Rectal smooth muscle tissue (tissue), 1 donor: ENCODE measurements at regions not wholly inside any gene's neighbourhood (a gene's known extent, or its start where the extent isn't known, plus 50 kb on each side); places are given as distances from the start of the nearest gene placed in this dataset.

Experiments used
- H3K27ac ChIP-seq: one replicate; pipeline ENCODE4 v1.7.0; 2013; ENCODE audit warnings: low read depth, low read length, inconsistent platforms
- H3K27me3 ChIP-seq: one replicate; pipeline ENCODE4 v1.7.0; 2013; ENCODE audit warnings: low read length; ENCODE audit not compliant: control insufficient read depth, insufficient read depth
- H3K36me3 ChIP-seq: one replicate; pipeline ENCODE4 v1.7.0; 2013; ENCODE audit warnings: low read length; ENCODE audit not compliant: control insufficient read depth, insufficient read depth
- H3K4me1 ChIP-seq: one replicate; pipeline ENCODE4 v1.7.0; 2013; ENCODE audit warnings: low read length; ENCODE audit not compliant: control insufficient read depth, insufficient read depth
- H3K4me3 ChIP-seq: one replicate; pipeline ENCODE4 v1.7.0; 2013; ENCODE audit warnings: low read length
- H3K9ac ChIP-seq: one replicate; pipeline ENCODE4 v1.7.0; 2013; ENCODE audit warnings: low read length

GRCh38 chr5:67273689-67274356 is 77.2 kb upstream of the CD180 start:
- H3K36me3 ChIP-seq, result no peaks in the 10 kb centered on the region
- no peak overlapping the region for H3K4me3 ChIP-seq
- H3K27me3 ChIP-seq, result no peaks in the 10 kb centered on the region
- peaks cover 28% of the 10 kb centered on the region for H3K4me1 ChIP-seq
- no peak overlapping the region for H3K9ac ChIP-seq
- no peak overlapping the region for H3K27ac ChIP-seq

GRCh38 chr5:67272453-67273130 is 76.0 kb upstream of the CD180 start:
- peak overlapping the region; percentile 41 for H3K27ac ChIP-seq
- H3K27me3 ChIP-seq, result no peaks in the 10 kb centered on the region
- no peaks in the 10 kb centered on the region for H3K36me3 ChIP-seq
- H3K4me3 ChIP-seq, result no peak overlapping the region
- peaks cover 33% of the 10 kb centered on the region for H3K4me1 ChIP-seq
- no peak overlapping the region for H3K9ac ChIP-seq

GRCh38 chr5:67268231-67269021 is 71.8 kb upstream of the CD180 start:
- H3K27ac ChIP-seq, result peak overlapping the region; percentile 95
- peaks cover 47% of the 10 kb centered on the region for H3K4me1 ChIP-seq
- peak overlapping the region; percentile 25 for H3K4me3 ChIP-seq
- no peaks in the 10 kb centered on the region for H3K36me3 ChIP-seq
- no peaks in the 10 kb centered on the region for H3K27me3 ChIP-seq
- no peak overlapping the region for H3K9ac ChIP-seq

GRCh38 chr5:67267512-67268216 is 71.1 kb upstream of the CD180 start:
- Histone ChIP-seq H3K4me1 (peaks cover 45% of the 10 kb centered on the region), H3K27me3 (no peaks in the 10 kb centered on the region), H3K27ac (peak overlapping the region; percentile 95), H3K36me3 (no peaks in the 10 kb centered on the region), H3K9ac (no peak overlapping the region), H3K4me3 (no peak overlapping the region)

- peaks cover 39% of the 10 kb centered on the region for H3K4me1 ChIP-seq
Measured at GRCh38 chr5:67266654-67267350, 70.2 kb upstream of the CD180 start.

GRCh38 chr5:67265951-67266350 is 69.4 kb upstream of the CD180 start:
- Histone ChIP-seq H3K27ac (no peak overlapping the region), H3K4me1 (peaks cover 39% of the 10 kb centered on the region), H3K36me3 (no peaks in the 10 kb centered on the region), H3K27me3 (no peaks in the 10 kb centered on the region), H3K4me3 (no peak overlapping the region), H3K9ac (no peak overlapping the region)

More at GRCh38 chr5:67266654-67267350, 70.2 kb upstream of the CD180 start:
- no peaks in the 10 kb centered on the region for H3K36me3 ChIP-seq
- peak overlapping the region; percentile 95 for H3K27ac ChIP-seq
- no peak overlapping the region for H3K9ac ChIP-seq
- H3K4me3 ChIP-seq, result no peak overlapping the region
- no peaks in the 10 kb centered on the region for H3K27me3 ChIP-seq

GRCh38 chr5:67263656-67264408 is 67.2 kb upstream of the CD180 start:
- Histone ChIP-seq H3K4me3 (no peak overlapping the region), H3K4me1 (peaks cover 19% of the 10 kb centered on the region), H3K36me3 (no peaks in the 10 kb centered on the region), H3K9ac (no peak overlapping the region), H3K27me3 (no peaks in the 10 kb centered on the region), H3K27ac (peak overlapping the region; percentile 33)

GRCh38 chr5:67262956-67263355 is 66.4 kb upstream of the CD180 start:
- Histone ChIP-seq H3K4me3 (no peak overlapping the region), H3K9ac (no peak overlapping the region), H3K27me3 (no peaks in the 10 kb centered on the region), H3K36me3 (no peaks in the 10 kb centered on the region), H3K27ac (no peak overlapping the region), H3K4me1 (peaks cover 17% of the 10 kb centered on the region)

GRCh38 chr5:67262206-67262605 is 65.6 kb upstream of the CD180 start:
- no peak overlapping the region for H3K4me3 ChIP-seq
- no peak overlapping the region for H3K27ac ChIP-seq
- H3K4me1 ChIP-seq, result peaks cover 10% of the 10 kb centered on the region
- no peaks in the 10 kb centered on the region for H3K36me3 ChIP-seq
- H3K9ac ChIP-seq, result no peak overlapping the region
- no peaks in the 10 kb centered on the region for H3K27me3 ChIP-seq

- Histone ChIP-seq H3K9ac (no peak overlapping the region), H3K4me1 (peaks cover 8% of the 10 kb centered on the region), H3K27me3 (no peaks in the 10 kb centered on the region), H3K27ac (no peak overlapping the region), H3K36me3 (no peaks in the 10 kb centered on the region), H3K4me3 (no peak overlapping the region)
Measured at GRCh38 chr5:67259548-67260215, 63.1 kb upstream of the CD180 start.

- Histone ChIP-seq H3K9ac (no peak overlapping the region), H3K36me3 (no peaks in the 10 kb centered on the region), H3K4me1 (no peaks in the 10 kb centered on the region), H3K27ac (peak overlapping the region; percentile 3), H3K27me3 (no peaks in the 10 kb centered on the region), H3K4me3 (no peak overlapping the region)
Measured at GRCh38 chr5:67257500-67257899, 60.9 kb upstream of the CD180 start.
